GM23338 (cell line): ENCODE measurements at regions not wholly inside any gene's neighbourhood (a gene's known extent, or its start where the extent isn't known, plus 50 kb on each side); places are given as distances from the start of the nearest gene placed in this dataset.
"Not testable (repeated sequence)": the region's sequence is repeated elsewhere in the genome, so short reads cannot be mapped to it uniquely, and the experiment has no call there.

Source experiments
- CREB1 ChIP-seq: fragments of 250-450 bp; sonication (Bioruptor Pico); IDR thresholded peaks from 2 replicates; pipeline ENCODE4 v1.5.0; 2020; ENCODE audit warnings: low read depth, mild to moderate bottlenecking, moderate library complexity
- CTCF ChIP-seq, 2 experiments: fragments of 200-600 bp in 1 of 2; sonication (generic) in 1 of 2; conservative IDR thresholded peaks; 2 replicates each; pipeline versions ENCODE4 v1.5.1 to v1.6.1; 2016 to 2017; ENCODE audit warnings: antibody characterized with exemption in 2 of 2, low read depth in 2 of 2, mild to moderate bottlenecking in 2 of 2, moderate library complexity in 1 of 2
- EZH2 ChIP-seq: fragments of 200-600 bp; sonication (generic); IDR thresholded peaks from one replicate; pipeline ENCODE4 v1.8.0; 2017; ENCODE audit warnings: antibody characterized with exemption, mild to moderate bottlenecking, low read depth; ENCODE audit not compliant: unreplicated experiment
- EZH2phosphoT487 ChIP-seq: fragments of 200-600 bp; sonication (generic); IDR thresholded peaks from one replicate; pipeline ENCODE4 v1.8.1; 2018; ENCODE audit warnings: antibody characterized with exemption; ENCODE audit not compliant: unreplicated experiment
- POLR2AphosphoS5 ChIP-seq: IDR thresholded peaks from 2 replicates; pipeline ENCODE4 v1.6.1; 2016; ENCODE audit warnings: antibody characterized with exemption, low read depth
- STAT1 ChIP-seq: IDR thresholded peaks from one replicate; pipeline ENCODE4 v1.6.1; 2016; ENCODE audit warnings: antibody characterized with exemption; ENCODE audit not compliant: unreplicated experiment
- TF ChIP-seq, protein P1 (sequence below): IDR thresholded peaks from one replicate; pipeline ENCODE4 v1.6.1; 2018; ENCODE audit warnings: antibody characterized with exemption; ENCODE audit not compliant: unreplicated experiment

GRCh38 chr7:76711648-76712047 lies 84.6 kb upstream of the POMZP3 start:
- not testable (repeated sequence) for TF ChIP-seq CTCF (conservative IDR thresholded peaks at IDR 0.05; ENCODE audit: low read depth in 2 of 2); STAT1; EZH2phosphoT487; POLR2AphosphoS5; EZH2; CREB1
- TF ChIP-seq, protein P1, sequence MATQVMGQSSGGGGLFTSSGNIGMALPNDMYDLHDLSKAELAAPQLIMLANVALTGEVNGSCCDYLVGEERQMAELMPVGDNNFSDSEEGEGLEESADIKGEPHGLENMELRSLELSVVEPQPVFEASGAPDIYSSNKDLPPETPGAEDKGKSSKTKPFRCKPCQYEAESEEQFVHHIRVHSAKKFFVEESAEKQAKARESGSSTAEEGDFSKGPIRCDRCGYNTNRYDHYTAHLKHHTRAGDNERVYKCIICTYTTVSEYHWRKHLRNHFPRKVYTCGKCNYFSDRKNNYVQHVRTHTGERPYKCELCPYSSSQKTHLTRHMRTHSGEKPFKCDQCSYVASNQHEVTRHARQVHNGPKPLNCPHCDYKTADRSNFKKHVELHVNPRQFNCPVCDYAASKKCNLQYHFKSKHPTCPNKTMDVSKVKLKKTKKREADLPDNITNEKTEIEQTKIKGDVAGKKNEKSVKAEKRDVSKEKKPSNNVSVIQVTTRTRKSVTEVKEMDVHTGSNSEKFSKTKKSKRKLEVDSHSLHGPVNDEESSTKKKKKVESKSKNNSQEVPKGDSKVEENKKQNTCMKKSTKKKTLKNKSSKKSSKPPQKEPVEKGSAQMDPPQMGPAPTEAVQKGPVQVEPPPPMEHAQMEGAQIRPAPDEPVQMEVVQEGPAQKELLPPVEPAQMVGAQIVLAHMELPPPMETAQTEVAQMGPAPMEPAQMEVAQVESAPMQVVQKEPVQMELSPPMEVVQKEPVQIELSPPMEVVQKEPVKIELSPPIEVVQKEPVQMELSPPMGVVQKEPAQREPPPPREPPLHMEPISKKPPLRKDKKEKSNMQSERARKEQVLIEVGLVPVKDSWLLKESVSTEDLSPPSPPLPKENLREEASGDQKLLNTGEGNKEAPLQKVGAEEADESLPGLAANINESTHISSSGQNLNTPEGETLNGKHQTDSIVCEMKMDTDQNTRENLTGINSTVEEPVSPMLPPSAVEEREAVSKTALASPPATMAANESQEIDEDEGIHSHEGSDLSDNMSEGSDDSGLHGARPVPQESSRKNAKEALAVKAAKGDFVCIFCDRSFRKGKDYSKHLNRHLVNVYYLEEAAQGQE, result not testable (repeated sequence)
